ENCODE measurements at regions not wholly inside any gene's neighbourhood (a gene's known extent, or its start where the extent isn't known, plus 50 kb on each side); places are given as distances from the start of the nearest gene placed in this dataset.
A peak's percentile ranks its signal among the peaks of the same experiment; 100 is the strongest.

GRCh38 chrX:66731398-66731797 lies 92.5 kb upstream of the EDA2R start:
- Histone ChIP-seq H3K36me3 (ENCODE audit: low read depth, low read length) (no peaks in the 10 kb centered on the region), H3K4me2 (ENCODE audit: low read length) (no peak overlapping the region), H3K27me3 (ENCODE audit: low read length) (no peaks in the 10 kb centered on the region), H3K27ac (ENCODE audit: low read length) (no peak overlapping the region), H4K20me1 (ENCODE audit: low read length) (no peaks in the 10 kb centered on the region), H3K9ac (ENCODE audit: low read length) (no peak overlapping the region), H3K4me3 (ENCODE audit: low read length) (no peak overlapping the region), H2AFZ (ENCODE audit: low read length) (no peak overlapping the region), H3K79me2 (ENCODE audit: low read length) (no peaks in the 10 kb centered on the region), H3F3A (ENCODE audit: low read length, unreplicated experiment) (no peaks in the 10 kb centered on the region), H3K9me2 (replicated peaks; ENCODE audit: low read length) (no peaks in the 10 kb centered on the region), H3K4me1 (ENCODE audit: insufficient read depth, low read length) (no peaks in the 10 kb centered on the region), H3K9me3 (ENCODE audit: low read length) (no peaks in the 10 kb centered on the region)
- DNase-seq (peak; percentile 34), ATAC-seq (no peak)
- ChIA-PET POLR2A (ENCODE audit: unreplicated experiment) (no interaction called here), CTCF (interaction anchor here (0.6 kb wide), 1 partner anchor 1280 kb away, joined by 3 read pairs; no protein-coding TSS in a partner anchor)
- no TSS peak for BruUV-seq (replicated peaks)
- intact Hi-C loops (cut with micrococcal nuclease): no loop called here
- TF ChIP-seq EZH2phosphoT487 (IDR thresholded peaks at IDR 0.05; ENCODE audit: borderline replicate concordance, low read length) (no peak), EZH2 (IDR thresholded peaks at IDR 0.05; ENCODE audit: low read length, unreplicated experiment) (no peak)
- TF ChIP-seq, protein P1, sequence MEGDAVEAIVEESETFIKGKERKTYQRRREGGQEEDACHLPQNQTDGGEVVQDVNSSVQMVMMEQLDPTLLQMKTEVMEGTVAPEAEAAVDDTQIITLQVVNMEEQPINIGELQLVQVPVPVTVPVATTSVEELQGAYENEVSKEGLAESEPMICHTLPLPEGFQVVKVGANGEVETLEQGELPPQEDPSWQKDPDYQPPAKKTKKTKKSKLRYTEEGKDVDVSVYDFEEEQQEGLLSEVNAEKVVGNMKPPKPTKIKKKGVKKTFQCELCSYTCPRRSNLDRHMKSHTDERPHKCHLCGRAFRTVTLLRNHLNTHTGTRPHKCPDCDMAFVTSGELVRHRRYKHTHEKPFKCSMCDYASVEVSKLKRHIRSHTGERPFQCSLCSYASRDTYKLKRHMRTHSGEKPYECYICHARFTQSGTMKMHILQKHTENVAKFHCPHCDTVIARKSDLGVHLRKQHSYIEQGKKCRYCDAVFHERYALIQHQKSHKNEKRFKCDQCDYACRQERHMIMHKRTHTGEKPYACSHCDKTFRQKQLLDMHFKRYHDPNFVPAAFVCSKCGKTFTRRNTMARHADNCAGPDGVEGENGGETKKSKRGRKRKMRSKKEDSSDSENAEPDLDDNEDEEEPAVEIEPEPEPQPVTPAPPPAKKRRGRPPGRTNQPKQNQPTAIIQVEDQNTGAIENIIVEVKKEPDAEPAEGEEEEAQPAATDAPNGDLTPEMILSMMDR (conservative IDR thresholded peaks at IDR 0.05; ENCODE audit: low read depth, low read length): peak; percentile 42; the same call in 1 of the 2 replicates

DNA sequence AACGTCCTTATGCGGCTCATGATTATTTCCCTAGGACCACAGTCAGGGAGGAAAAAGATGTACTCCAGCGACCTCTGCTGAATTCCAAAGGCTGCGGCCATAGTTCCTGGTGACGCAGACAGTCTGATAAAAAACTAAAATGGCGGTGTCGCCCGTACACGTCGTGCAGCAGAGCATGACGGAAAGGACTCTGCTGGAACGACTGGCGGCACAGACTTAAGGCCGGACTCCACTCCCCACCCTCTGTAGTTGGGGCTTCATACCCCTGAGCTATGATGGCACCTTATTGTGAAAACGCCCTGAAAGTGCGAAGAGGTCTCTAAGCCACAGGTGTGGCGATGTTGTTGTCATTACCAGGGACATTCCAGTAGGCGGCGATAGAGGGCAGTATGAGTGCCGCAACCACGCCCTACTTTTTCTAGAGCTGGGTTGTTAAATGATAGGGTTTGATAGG lies 90.0 kb upstream of the EDA2R start:
- no peaks in the 10 kb centered on the region for H3K36me3 ChIP-seq (ENCODE audit: low read depth, low read length)
- H3K9ac ChIP-seq (ENCODE audit: low read length): no peak overlapping the region
- no peaks in the 10 kb centered on the region for H3F3A ChIP-seq (ENCODE audit: low read length, unreplicated experiment)
- TF ChIP-seq EZH2 (IDR thresholded peaks at IDR 0.05; ENCODE audit: low read length, unreplicated experiment): no peak
- TF ChIP-seq, protein P1 (conservative IDR thresholded peaks at IDR 0.05; ENCODE audit: low read depth, low read length): peak; percentile 64
- H3K4me2 ChIP-seq (ENCODE audit: low read length): no peak overlapping the region
- ATAC-seq (no peak), DNase-seq (peak; percentile 39)
- intact Hi-C loops (cut with micrococcal nuclease): no loop called here
- H3K27ac ChIP-seq (ENCODE audit: low read length): no peak overlapping the region
- H3K27me3 ChIP-seq (ENCODE audit: low read length): no peaks in the 10 kb centered on the region
- H3K9me3 ChIP-seq (ENCODE audit: low read length): no peaks in the 10 kb centered on the region
- peak overlapping the region; percentile 38; the same call in 1 of the 2 replicates for H3K4me3 ChIP-seq (ENCODE audit: low read length)
- no TSS peak for BruUV-seq (replicated peaks)
- H2AFZ ChIP-seq (ENCODE audit: low read length): peak overlapping the region; percentile 18; the same call in 1 of the 2 replicates
- H3K79me2 ChIP-seq (ENCODE audit: low read length): no peaks in the 10 kb centered on the region
- H3K9me2 ChIP-seq (replicated peaks; ENCODE audit: low read length): no peaks in the 10 kb centered on the region
- CTCF ChIA-PET: no interaction called here
- H4K20me1 ChIP-seq (ENCODE audit: low read length): no peaks in the 10 kb centered on the region
- no peaks in the 10 kb centered on the region for H3K4me1 ChIP-seq (ENCODE audit: insufficient read depth, low read length)
- POLR2A ChIA-PET (ENCODE audit: unreplicated experiment): no interaction called here

GRCh38 chrX:66717926-66718325 lies 79.0 kb upstream of the EDA2R start:
- H3K36me3 ChIP-seq (ENCODE audit: low read depth, low read length): no peaks in the 10 kb centered on the region
- intact Hi-C loops (cut with micrococcal nuclease): no loop called here
- H3K9me3 ChIP-seq (ENCODE audit: low read length): no peaks in the 10 kb centered on the region
- H3K9me2 ChIP-seq (replicated peaks; ENCODE audit: low read length): no peaks in the 10 kb centered on the region
- H3K27ac ChIP-seq (ENCODE audit: low read length): no peak overlapping the region
- no peaks in the 10 kb centered on the region for H3K79me2 ChIP-seq (ENCODE audit: low read length)
- H3K4me2 ChIP-seq (ENCODE audit: low read length): no peak overlapping the region
- no peaks in the 10 kb centered on the region for H3F3A ChIP-seq (ENCODE audit: low read length, unreplicated experiment)
- DNase-seq (no peak), ATAC-seq (no peak)
- no peaks in the 10 kb centered on the region for H3K27me3 ChIP-seq (ENCODE audit: low read length)
- H2AFZ ChIP-seq (ENCODE audit: low read length): no peak overlapping the region
- no peak for TF ChIP-seq EZH2phosphoT487 (IDR thresholded peaks at IDR 0.05; ENCODE audit: borderline replicate concordance, low read length)
- TF ChIP-seq EZH2 (IDR thresholded peaks at IDR 0.05; ENCODE audit: low read length, unreplicated experiment): no peak
- TF ChIP-seq, protein P1 (conservative IDR thresholded peaks at IDR 0.05; ENCODE audit: low read depth, low read length): no peak
- no peaks in the 10 kb centered on the region for H4K20me1 ChIP-seq (ENCODE audit: low read length)
- CTCF ChIA-PET: no interaction called here
- H3K4me1 ChIP-seq (ENCODE audit: insufficient read depth, low read length): no peaks in the 10 kb centered on the region
- no TSS peak for BruUV-seq (replicated peaks)
- H3K4me3 ChIP-seq (ENCODE audit: low read length): no peak overlapping the region
- POLR2A ChIA-PET (ENCODE audit: unreplicated experiment): interaction anchor here (0.6 kb wide), 1 partner anchor 518 kb away, joined by 3 read pairs; no protein-coding TSS in a partner anchor
- no peak overlapping the region for H3K9ac ChIP-seq (ENCODE audit: low read length)

All from PC-3 (cell line).